ENCODE measurements at regions not wholly inside any gene's neighbourhood (a gene's known extent, or its start where the extent isn't known, plus 50 kb on each side); places are given as distances from the start of the nearest gene placed in this dataset.

- TF ChIP-seq CTCF (IDR thresholded peaks at IDR 0.05), result no peak
- no peak for TF ChIP-seq POLR2A (IDR thresholded peaks at IDR 0.05)
These were observed 89.0 kb upstream of the GPR141 start for GRCh38 chr7:37594602-37595001.

All from uterus (tissue), 2 donors.